ENCODE measurements at regions not wholly inside any gene's neighbourhood (a gene's known extent, or its start where the extent isn't known, plus 50 kb on each side); places are given as distances from the start of the nearest gene placed in this dataset.

DNA sequence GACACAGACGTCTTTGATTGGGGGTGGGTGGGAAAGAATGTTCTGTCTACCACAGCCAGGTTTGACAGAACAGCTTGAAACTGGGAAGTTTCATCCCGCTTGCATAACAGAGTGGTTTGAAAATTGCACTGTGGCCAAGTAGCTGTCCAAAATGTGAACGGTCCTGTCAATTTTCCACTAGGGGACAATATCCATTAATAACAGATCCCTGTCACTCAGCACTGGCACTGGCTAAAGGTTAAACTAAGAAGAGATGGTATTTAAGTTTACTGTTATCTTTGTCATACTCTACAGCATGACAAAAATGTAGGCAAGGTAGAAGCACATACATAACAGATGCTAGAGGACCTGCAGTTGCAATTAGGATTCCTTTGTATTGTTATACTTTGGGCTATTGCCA, 55.6 kb upstream of the ACMSD start (continued):
- no peak for TF ChIP-seq ZBTB3 (CRISPR knock-in tag; IDR thresholded peaks at IDR 0.05; ENCODE audit: borderline replicate concordance, low read depth)
- TF ChIP-seq REL (CRISPR knock-in tag; conservative IDR thresholded peaks at IDR 0.05), result no peak
- no peak for TF ChIP-seq ZNF660 (CRISPR knock-in tag; IDR thresholded peaks at IDR 0.05; ENCODE audit: borderline replicate concordance, low read depth)
- no peak for TF ChIP-seq NFIB (CRISPR knock-in tag; IDR thresholded peaks at IDR 0.05; ENCODE audit: borderline replicate concordance)
- peak; percentile 58 for TF ChIP-seq RAD21 (CRISPR knock-in tag; IDR thresholded peaks at IDR 0.05)
- TF ChIP-seq CC2D1A (CRISPR knock-in tag; IDR thresholded peaks at IDR 0.05), result no peak
- TF ChIP-seq HNF4A (CRISPR knock-in tag; IDR thresholded peaks at IDR 0.05), result no peak
- TF ChIP-seq ZNF274 (CRISPR knock-in tag; IDR thresholded peaks at IDR 0.05), result no peak
- TF ChIP-seq FOXA3 (CRISPR knock-in tag; IDR thresholded peaks at IDR 0.05), result no peak
- TF ChIP-seq THAP7 (CRISPR knock-in tag; IDR thresholded peaks at IDR 0.05), result no peak
- TF ChIP-seq RFXANK (CRISPR knock-in tag; IDR thresholded peaks at IDR 0.05), result no peak
- no peak for TF ChIP-seq E2F1 (CRISPR knock-in tag; IDR thresholded peaks at IDR 0.05)
- no peak for TF ChIP-seq ZNF598 (CRISPR knock-in tag; IDR thresholded peaks at IDR 0.05; ENCODE audit: borderline replicate concordance)
- TF ChIP-seq THAP9 (CRISPR knock-in tag; IDR thresholded peaks at IDR 0.05; ENCODE audit: borderline replicate concordance), result no peak
- TF ChIP-seq IRF1 (CRISPR knock-in tag; IDR thresholded peaks at IDR 0.05; ENCODE audit: low read depth), result no peak
- TF ChIP-seq, protein P1, sequence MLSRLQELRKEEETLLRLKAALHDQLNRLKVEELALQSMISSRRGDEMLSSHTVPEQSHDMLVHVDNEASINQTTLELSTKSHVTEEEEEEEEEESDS (CRISPR knock-in tag; IDR thresholded peaks at IDR 0.05; ENCODE audit: borderline replicate concordance), result no peak
- no peak for TF ChIP-seq ZFP41 (CRISPR knock-in tag; IDR thresholded peaks at IDR 0.05; ENCODE audit: borderline replicate concordance)
- no peak for TF ChIP-seq BATF2 (CRISPR knock-in tag; IDR thresholded peaks at IDR 0.05)
- no peak for TF ChIP-seq EED (CRISPR knock-in tag; IDR thresholded peaks at IDR 0.05)
- 0 out of 2 replicates have a peak, but pooled peaks have one; percentile 74 for TF ChIP-seq ARID3A (IDR thresholded peaks at IDR 0.05; ENCODE audit: low read depth, low read length)
